HG03439 (cell line): ENCODE measurements at regions not wholly inside any gene's neighbourhood (a gene's known extent, or its start where the extent isn't known, plus 50 kb on each side); places are given as distances from the start of the nearest gene placed in this dataset.

Experiments
- ATAC-seq: cut with Tn5 transposase; IDR thresholded peaks from one replicate; pipeline ENCODE4 v1.9.1; 2021; ENCODE audit warnings: mild to moderate bottlenecking, moderate library complexity; ENCODE audit not compliant: unreplicated experiment

DNA sequence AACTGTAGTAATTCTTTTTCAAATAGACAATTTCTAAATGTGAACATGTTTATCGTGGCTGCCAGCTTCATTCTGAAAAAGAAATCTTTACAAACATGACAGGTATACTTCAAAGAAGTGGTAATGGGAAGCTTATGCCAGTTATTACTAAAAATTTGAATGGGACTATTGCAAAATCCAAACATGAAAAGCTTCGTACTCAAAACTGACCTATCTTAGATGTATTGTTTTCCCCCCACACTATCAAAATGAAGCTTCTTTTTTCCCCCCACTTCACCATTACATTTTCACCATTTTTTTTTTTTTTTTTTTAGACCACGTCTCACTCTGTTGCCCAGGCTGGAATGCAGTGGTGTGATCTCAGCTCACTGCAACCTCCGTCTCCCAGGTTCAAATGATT, 50.4 kb upstream of the SERTAD2 start:
- ATAC-seq = no peak

DNA sequence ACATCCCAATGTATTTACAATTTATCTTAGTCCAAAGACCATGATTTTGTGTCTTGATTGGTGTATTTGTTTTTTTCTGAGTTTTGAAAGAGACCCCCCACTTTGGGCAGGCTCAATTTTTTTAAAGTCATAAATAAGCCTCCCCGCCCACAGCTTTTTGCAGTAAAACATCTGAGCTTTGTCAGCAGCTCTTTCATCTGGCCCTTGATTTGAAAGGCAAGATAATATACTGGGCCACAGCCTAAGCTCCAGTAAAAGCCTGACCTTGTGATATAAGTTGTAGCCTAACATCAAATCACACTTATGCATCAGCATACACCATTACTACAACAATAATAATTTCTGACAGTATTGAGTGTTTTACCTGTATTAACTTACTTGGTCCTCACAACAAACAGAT, 51.3 kb upstream of the SERTAD2 start:
- no peak for ATAC-seq

DNA sequence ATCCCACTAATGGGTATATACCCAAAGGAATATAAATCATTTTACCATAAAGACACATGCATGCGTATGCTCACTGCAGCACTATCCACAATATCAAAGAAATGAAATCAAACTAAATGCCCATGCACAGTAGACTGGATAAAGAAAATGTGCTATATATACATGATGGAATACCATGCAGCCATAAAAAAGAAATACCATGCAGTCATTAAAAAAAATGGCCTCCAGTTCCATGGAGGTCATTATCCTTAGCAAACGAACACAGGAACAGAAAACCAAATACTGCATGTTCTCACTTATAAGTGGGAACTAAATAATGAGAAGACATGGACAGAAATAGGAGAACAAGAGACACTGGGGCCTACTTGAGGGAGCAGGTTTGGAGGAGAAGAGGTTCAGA, 53.6 kb upstream of the SERTAD2 start:
- ATAC-seq = no peak

DNA sequence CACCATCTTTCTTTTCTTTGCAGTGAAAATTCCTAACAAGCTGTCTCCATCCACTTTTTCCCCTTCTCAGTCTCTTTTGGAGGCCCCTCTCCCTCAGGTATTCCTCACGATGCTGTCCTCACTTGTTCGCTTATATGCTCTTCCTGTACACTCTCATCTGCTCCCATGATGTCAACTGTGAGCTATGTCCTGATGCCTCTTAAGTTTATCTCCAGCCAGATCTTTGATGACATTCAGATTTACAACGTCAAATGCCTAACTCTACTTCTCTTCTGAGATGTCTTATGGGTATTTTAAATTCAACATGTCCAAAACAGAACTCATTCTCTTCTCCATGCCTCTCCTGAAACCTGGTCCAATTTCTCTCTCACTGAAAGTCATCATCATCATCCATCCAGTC, 55.1 kb upstream of the SERTAD2 start:
- ATAC-seq = no peak

DNA sequence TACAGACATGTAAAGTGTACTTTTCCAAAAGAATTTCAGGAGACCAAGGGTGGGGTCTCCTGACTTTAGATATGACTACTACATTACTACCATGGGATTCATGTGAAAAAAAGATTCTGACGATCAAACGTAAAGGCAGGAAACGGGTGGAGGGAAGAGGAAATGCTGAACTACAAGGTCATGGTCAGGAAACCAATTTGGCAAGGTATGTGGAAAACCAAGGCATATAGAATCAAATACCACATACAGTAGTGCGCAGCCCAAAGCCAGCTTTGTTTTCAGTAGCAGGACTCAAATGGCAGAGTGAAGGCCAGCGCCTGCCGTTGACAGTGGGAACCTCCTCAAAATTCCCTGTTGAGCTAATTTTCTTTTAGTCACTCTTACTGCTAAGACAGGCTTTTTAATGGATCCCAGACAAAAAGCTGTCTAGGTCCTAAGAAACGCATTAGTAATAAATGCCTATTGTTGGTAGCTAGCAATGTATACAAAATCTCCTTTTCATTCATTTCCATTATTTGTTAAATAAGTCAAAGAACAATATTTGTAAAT, 57.6 kb upstream of the SERTAD2 start:
- ATAC-seq = no peak

DNA sequence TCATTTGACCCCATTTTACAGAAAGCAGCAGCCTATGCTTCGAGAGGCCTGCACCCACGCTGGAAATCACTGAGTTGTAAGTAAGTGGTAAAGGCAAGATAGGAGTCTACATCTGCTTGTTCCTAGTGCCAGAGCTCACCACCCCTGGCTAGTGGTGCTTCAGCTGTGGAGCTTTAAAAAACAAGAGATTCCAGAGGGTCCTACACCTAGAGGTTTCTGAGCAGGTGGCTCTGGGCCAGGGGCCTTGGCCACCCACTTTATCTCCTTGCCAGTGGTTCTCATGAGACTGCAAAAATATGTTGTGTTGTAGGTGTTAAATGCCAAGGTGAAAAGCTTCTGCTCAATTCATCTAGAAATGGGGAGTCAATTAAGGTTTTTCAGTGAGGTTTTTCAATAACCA, 60.0 kb upstream of the SERTAD2 start:
- no peak for ATAC-seq

DNA sequence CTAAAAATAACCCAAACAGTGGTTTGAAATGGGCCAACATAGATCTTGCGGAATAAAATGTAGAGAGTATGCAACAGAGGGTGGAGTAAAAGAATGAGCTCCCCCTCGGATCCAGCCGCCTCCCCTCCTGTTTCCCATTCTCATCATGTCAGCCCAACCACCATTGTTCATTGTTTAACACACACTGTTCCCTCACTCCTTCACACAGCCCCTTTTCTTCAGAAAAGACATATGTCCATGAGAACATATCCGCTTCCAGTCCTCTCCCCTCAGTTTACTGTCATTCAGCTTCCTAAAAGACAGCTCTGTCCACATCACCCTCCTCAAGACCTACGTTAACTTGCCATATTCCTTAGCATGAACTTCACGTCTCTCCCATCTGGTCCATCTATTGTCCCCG, 62.9 kb upstream of the SERTAD2 start:
- ATAC-seq = no peak

DNA sequence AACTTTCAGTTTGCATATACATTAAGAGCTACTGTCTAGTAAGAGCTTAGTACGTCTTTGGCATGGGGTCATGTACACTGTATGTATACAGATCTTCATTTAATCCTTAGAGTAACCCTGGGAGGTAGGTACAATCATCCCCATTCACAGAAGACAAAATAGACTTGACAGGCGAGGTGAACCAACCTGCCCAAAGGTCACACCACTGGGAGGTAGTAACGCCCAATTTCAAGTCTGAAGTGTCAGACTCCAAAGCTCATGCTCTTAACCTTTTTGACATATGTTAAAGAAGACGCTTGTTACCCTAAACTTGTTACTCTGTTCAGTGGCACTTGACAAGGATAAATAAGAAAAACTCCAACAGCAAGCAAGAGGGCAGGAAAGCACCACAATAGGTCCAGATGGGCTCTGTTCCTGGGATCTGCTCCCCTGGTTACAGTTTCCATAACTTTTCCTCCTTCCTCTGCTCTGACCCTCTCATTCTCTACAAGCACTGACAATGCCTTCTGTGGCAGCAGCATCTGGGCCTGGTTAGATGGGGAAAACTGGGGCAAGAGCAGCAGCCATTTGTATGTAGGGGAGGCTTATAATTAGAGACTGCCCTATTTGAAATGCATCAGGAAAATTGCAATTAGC, 64.7 kb upstream of the SERTAD2 start:
- ATAC-seq = no peak

DNA sequence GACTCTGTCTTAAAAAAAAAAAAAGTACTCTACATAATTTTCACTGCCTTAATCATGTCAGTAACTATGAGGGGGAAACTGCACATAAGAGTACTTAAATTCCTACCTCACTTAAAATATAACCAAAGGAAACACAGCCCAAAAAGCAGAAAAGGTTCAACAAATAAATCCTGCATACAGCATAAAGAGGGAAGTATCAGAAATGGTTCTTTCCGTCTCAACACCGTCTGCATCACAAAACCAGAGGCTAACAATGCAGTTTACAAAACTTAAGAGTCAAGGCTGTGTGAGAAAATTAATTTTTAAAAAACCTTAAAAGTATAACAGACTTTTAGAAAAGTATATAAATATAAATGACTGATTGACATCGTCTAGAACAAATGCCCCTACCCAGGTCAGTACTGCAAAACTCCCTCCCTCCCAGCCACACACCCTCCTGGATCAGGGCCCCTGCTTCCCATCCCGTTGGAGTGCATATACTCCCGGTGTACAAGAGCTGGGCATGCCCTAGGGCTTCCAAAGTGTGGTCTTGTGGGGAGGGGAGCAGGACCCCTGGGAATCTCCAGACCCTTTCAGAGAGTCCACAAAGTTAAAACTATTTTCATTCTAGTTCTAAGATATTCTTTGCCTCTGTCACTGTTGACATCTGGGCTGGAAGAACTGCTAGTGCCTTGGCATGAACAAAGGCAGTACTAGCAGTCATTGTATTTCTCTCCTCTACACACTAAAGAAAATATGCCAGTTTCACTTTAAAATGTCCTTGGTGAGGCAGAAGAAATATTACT, 67.0 kb upstream of the SERTAD2 start:
- ATAC-seq = no peak

DNA sequence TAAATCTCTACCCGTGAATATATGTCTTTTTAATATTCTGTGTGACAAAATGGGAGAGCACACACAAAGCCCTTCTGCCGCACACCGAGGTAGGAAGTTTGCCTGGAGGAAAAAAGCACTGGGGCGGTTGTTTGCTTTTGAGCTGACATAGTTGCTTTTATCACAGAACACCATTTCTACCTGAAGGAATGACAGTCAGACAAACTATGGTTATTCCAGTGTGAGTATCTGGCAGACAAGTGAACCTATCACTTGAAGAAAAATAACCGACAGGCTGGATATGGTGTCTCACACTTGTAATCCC, 67.6 kb upstream of the SERTAD2 start:
- no peak for ATAC-seq

DNA sequence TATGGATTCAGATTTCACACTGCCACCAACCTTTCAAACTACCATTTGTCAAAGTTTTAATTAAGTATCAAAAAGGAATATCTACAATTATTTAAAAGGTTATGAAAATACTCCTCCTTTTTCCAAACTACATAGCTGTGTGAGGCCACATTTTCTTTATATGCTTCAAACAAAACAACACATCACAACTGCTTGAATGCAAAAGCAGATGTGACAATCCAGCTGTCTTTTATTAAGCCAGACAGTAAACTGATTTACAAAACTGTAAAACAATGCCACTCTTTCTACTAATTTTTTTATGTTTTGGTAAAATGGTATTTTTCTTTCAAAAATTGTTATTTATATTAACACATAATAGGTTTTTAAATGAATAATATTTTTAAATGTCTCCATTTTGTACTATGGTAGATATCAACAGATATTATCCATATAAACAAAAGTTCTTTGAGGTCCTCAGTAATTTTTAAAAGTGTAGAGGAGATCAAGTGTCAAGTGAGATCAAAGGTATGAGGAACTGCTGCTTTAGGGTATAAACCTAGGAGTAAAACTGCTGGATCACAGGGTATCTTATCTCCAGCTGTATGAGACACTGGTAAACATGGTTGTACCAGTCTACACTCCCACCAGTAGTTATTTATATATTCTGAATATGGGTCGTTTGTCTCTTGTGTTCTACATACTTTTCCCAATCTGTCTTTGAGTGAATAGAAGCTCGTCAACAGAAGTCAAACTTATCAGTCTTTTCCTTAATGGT, 68.8 kb upstream of the SERTAD2 start:
- no peak for ATAC-seq

DNA sequence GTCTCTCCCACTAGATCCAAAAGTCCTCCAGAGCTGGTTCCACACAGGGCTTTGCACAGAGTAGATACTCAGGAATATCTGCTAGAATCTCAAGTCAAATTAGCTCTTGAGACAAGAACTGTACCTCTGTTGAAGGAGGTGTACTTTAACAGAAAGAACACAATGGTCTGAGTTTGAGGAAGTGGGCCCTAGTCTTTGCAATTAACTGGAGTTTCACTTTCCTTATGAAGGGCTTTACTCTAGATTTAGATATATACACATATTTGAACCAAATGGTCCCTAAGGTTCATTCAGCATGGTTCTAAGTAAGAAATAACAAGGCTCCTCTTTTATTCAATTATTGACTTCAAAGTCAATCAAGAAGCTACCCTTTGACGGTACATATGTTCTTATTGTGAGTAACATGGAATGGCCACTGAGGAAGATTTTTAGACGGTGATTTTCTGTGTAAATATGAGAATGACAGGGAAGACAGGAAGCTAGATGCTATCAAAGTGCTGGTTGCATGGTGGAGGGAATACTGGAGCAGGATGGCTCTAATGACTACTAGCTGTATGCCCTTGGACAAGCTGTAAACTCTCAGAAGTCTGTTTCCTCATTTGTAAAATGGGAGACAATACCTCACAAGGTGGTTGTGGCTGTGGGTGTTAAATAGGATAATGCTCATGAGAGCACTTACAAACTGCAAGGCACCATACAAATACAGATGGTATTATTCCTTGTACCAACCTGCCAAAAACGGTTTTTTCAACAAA, 73.5 kb upstream of the SERTAD2 start:
- peak; percentile 86 for ATAC-seq

DNA sequence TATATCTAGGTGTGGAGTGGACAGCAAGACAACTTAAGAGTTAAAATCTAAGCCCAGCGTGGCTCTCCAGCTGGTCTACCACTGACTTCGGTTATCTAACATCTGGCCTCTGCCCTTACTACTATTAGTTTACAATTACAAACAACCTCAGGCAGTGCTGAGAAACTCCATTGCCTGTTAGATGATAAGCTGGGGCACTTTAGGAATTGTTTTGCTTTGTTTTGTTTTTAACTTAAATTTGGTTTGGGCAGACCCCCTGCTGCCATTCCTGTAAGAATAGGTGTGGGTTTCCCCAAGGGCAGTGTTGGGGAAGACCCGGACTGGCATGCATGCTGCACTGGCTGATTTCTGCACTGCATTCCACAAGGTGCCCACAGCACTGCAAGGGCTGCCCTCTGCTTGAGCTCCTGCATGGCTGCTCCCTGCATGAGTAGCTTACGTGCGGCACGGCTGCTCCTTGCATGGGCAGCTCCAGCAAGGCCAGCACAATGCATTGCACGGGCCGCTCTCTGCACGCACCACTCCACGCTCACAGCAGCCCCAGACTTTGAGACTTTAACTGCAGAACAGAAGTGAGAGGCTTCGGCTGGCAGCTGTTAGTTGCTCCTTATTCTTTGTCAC, 74.2 kb upstream of the SERTAD2 start:
- ATAC-seq = peak; percentile 26

DNA sequence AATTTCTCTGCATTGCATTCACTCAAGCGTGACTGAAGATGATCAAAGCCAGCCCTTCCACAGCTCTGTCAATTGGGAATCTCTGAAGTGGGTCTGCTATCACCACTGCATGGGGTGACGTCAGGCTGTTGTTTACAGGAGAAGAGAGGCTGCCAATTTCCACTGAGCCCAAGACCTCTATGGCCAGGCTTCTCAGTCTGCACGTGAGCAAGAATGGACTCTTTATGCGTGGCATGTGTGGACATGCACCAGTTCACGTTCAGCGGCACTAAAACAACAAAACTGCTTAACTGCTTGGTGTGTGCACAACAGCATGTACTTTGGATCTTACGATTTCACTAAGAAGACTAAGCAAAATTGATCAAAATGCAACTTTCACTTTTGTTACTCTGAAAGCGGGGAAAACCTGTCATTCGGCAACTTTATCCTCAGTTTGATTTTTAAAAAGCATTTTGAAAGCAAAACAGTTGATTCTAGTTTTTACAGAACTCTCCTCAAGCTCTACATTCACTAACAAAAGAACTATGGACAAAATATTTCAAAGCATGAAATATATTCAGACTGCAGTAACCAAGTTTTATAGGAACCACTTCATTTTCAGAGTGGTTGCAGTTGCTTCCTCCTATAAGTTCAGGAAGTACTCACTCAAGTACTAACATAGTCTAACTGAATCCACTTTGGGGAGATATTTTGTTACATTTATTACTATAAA, 77.0 kb upstream of the SERTAD2 start:
- peak; percentile 30 for ATAC-seq

DNA sequence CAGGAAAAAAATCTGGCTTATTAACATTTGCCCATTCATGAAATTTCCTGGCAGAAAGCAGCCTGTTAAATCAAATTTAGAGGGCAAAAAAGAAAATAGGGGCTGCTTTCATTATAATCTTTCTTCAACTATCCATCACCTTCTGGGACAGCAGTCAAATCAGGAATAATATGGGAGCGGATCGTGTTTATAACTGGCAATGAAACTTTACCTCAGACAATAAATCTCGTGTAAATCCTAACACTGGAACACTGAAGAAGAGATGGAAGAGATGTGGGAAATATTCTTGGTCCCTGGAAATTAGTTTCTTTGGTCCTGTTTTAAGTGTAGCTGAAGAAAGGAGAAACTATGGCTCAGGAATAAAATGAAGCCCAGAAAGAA, 77.5 kb upstream of the SERTAD2 start:
- ATAC-seq = no peak

DNA sequence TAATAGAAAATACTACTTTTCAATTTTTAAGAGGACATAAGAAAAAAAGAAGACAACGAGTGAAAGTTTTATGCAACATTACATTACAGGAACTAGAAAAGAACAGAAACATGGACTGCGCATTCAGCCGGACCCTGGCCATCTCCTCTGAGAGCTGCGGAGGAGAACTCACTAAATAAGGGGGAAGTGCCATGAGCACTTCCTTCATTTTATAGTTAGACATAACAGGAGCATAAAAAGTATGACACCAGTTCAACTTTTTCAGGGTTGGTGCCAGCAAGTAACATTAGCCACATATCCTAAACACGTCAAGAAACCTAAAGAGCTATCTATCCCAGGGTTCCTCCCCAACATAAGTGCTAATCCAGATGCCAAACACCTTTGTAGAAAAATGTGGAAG, 78.0 kb upstream of the SERTAD2 start:
- ATAC-seq = no peak

DNA sequence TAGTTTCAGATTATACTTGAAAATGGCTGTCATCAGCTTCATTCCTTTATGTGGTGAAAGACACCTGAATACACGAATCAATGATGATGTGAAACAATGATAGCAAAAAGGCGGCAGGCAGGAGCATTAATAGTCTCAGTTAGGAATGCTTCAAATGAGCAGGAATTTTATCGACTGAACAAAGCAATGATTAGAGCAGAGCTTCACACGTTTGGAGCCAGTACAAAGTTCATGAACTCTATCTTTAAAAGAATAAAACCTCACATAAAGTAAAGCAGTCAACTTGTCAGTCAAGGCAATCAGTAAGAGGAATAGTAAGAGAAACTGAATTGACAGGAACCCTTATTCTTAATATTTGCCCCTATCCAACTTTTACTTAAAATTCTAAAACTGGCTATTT, 78.4 kb upstream of the SERTAD2 start:
- no peak for ATAC-seq

DNA sequence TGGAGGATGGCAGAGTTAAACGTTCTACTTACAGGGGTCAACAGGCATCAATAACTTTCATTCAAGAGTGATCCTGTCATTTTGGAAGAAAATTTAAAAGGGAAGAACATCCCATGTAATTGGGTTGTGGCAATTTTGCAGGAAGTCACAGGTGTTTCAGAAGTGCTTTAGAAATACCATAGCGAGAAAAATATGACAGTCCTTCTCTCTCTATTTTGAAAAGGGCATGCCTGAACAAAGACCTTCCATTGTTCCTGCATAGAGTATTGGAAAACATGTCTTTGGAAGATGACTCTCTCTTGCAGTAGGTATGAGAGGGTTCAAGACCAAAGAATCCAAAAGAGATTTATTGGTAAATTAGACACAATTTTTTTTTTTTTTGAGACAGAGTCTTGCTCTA, 81.8 kb upstream of the SERTAD2 start:
- no peak for ATAC-seq

DNA sequence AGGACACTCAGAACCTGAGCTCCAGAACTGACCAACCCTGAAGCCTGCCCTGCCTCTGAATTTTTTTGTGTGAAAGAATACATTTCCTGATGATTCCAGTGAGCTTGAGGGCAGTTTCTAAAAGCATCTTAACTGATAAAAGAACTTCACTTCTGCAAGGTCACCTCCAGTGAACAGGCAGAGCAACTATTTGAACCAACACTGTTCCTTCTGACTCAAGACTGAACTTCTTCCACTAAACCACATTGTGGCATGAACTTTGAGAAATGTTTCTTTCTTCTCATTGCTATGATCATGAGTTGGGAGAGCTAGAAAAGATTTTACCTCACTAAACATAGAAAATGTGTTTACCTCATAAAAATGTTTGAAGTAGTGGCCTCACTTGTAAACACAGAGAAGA, 83.8 kb upstream of the SERTAD2 start:
- ATAC-seq = no peak

DNA sequence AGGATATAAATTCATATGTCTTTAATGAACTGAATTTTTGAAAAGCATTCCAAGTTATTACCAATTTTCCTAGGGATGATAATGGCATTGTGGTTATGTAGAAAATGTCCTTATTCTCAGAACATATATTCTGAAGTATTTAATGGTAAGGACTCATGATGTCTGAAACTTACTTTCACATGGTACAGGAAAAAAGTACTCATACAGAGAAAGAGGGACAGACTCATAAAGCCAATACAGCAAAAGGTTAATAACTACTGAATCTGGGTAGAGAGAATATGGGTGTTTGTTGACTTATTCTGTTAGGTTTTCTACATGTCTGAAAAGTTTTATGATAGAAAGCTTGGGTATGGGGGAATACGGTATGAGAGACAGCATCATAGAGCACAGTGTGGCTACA, 84.3 kb upstream of the SERTAD2 start:
- no peak for ATAC-seq
